ENCODE measurements at regions not wholly inside any gene's neighbourhood (a gene's known extent, or its start where the extent isn't known, plus 50 kb on each side); places are given as distances from the start of the nearest gene placed in this dataset.

- DNase-seq = no peak
- no peak for ATAC-seq
- intact Hi-C loops (cut with micrococcal nuclease) = no loop called here
Observed at GRCh38 chr5:135210286-135211055, 176.4 kb upstream of the PITX1 start.

DNA sequence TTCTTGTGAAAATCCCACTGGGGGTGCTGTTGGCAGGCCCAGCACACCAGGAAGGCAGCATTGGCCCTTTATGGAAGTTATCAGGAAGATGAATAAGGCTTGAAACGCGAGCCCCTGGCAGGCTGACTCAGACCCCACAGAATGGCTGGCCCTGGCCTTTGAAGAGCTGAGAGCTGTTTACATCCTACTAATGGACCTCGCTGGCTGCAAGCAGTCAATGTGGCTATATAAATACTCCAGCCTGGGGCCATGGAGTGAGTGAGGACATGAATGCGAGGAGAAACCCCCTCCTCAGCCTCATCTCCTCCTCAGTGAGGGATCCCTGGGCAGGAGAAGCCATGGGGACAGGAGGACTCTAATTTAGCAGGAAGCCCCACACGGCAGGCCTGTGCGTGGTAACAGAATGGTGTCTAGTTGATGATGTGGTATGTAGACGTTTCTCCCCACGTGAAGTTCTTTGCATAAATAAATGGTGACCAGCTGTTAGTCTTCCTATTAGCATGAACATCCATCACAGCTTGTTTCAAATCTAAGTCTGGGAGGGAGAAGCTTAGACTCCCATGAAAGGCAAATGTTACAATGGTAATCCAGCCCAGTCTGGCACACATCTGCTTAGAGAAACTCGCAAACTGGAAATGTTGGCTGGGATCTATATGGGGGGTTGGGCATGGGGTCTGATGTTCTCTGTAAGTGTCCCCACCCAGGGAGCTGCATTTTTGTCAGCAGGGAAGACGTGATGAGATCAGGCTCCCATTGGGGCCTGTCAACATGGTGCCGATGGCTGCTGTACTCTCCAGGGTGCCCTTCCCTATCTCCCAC, 175.1 kb upstream of the PITX1 start:
- no peak for DNase-seq
- intact Hi-C loops (cut with micrococcal nuclease) = no loop called here
- ATAC-seq = peak; percentile 40

DNA sequence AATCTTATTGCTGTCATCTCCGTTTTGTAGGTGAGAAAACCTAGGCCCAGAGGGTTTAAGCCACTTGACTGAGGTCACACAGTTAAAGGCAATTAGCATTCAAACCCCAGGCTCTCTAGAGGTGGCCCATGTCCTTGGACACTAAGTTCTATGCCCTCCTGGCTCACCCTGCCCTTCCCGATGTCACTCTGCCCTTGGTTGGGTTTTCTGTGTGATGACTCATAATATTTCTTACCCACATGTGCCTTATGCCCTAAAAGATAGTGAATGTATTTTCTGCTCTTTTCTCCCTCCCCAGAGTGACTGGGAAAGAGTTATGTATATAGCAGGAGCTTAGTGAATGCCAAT, 174.5 kb upstream of the PITX1 start:
- intact Hi-C loops (cut with micrococcal nuclease) = no loop called here
- ATAC-seq = peak; percentile 20
- DNase-seq = no peak

DNA sequence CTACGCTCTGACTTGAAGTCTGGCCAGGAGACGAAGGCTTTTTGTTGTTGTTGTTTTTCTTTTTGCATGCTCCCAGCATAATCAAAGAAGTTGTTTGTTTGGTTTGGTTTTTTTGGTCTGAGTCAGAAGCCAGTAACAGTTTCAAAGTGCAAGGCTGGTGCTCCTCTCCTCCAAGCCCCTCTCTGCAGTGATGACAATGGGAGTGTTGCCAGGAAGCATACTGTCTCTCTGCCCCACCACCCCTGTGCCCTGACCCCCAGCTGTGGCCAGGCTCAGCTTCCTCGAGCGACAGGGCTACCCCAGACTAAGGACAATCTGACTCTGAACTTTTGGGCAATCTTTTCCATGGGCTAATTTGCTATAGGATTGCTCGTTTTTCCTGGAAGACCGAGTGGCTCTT, 173.8 kb upstream of the PITX1 start:
- DNase-seq = no peak
- ATAC-seq = no peak
- intact Hi-C loops (cut with micrococcal nuclease) = no loop called here

DNA sequence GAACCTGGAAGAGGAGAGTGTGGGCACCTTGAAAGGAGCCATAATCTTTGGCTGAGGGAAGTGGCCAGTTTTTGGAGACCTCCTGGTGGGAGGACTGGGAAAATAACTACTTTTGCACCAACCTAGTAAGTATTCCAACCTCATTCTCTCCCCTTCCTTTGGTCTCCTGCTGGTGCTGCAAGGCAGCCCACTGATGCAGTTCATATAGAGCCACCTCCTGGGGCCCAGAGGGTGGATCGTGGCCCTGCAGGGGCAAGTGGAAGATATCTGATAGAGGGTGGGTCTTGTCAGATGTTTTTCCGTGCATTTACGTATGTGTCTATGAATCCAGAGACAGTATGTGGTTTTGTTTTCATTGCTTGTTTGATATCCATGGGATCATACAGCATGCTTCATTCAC, 172.8 kb upstream of the PITX1 start:
- ATAC-seq = no peak
- intact Hi-C loops (cut with micrococcal nuclease) = no loop called here
- DNase-seq = no peak

GRCh38 chr5:135205632-135206349, 171.8 kb upstream of the PITX1 start:
- no peak for ATAC-seq
- intact Hi-C loops (cut with micrococcal nuclease) = no loop called here
- no peak for DNase-seq

GRCh38 chr5:135204151-135204600, 170.1 kb upstream of the PITX1 start:
- ATAC-seq = no peak
- intact Hi-C loops (cut with micrococcal nuclease) = no loop called here
- DNase-seq = no peak

GRCh38 chr5:135203593-135204036, 169.6 kb upstream of the PITX1 start:
- intact Hi-C loops (cut with micrococcal nuclease) = no loop called here
- ATAC-seq = no peak
- DNase-seq = no peak

DNA sequence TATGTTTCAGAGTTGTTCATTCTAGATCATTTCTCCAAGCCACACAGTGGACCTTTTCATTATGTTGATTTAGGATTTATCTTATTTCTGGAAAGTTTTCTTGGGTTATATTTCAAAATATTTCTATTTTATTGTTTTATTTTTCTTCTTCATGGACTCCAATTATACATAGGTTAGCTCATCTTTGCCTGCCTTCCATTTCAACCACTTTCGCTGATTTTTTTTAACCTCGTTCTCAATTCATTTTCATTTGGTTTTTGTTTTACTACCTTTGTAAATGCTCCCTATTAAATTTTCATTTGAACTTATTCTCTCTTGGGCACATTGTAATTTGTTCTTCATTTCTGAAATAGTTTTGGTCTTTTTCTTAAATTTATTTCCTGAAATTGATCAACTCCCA, 169.0 kb upstream of the PITX1 start:
- ATAC-seq = no peak
- DNase-seq = no peak
- intact Hi-C loops (cut with micrococcal nuclease) = no loop called here

DNA sequence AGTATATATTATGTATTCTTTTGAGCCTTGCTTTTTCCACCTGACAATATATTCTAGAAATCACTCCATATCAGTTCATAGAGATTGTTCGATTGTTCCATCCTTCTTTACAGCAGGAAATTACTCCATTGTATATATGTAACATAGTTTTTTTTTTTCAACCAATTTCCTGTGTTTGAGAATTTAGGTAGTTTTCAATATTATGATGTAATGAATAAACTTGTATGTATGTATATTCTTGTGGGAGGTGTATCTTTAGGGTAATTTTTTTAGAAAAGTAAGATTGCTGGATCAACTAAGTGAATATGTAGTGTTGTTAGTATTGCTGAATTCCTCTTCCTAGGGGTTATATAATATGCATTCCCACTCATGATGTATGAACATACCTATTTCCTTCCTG, 165.9 kb upstream of the PITX1 start:
- DNase-seq (no peak), ATAC-seq (no peak)
- intact Hi-C loops (cut with micrococcal nuclease) = no loop called here

DNA sequence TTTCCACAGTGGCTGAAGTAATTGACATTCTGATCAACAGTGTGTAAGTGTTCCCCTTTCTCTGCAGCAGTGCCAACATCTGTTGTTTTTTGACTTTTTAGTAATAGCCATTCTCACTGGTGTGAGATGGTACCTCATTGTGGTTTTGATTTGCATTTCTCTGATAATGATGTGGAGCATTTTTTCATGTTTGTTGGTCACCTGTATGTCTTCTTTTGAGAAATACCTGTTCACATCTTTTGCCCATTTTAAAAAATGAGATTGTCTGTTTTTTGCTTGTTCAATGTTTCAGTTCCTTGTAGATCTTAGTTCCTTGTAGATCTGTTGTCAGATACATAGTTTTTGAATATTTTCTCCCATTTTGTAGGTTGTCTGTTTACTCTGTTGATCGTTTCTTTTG, 162.5 kb upstream of the PITX1 start:
- DNase-seq (no peak), ATAC-seq (no peak)
- intact Hi-C loops (cut with micrococcal nuclease) = no loop called here

DNA sequence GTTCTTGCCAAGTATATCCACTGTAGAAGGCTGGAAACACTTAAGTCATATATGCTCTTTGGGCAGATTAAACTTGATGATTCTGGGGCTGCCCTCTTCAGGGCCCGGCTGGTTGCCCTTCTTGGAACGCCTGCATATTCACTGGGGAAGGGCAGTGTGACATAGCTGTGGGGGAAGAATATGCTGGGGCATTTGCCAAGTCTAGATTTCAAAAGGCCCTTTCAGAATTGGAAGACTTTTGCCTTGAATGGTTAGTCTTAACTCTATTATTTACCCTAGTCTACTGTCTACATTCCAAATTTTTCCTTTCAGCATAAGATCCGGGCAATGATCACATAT, 161.2 kb upstream of the PITX1 start:
- peak; percentile 8 for ATAC-seq
- DNase-seq = no peak
- intact Hi-C loops (cut with micrococcal nuclease) = no loop called here

DNA sequence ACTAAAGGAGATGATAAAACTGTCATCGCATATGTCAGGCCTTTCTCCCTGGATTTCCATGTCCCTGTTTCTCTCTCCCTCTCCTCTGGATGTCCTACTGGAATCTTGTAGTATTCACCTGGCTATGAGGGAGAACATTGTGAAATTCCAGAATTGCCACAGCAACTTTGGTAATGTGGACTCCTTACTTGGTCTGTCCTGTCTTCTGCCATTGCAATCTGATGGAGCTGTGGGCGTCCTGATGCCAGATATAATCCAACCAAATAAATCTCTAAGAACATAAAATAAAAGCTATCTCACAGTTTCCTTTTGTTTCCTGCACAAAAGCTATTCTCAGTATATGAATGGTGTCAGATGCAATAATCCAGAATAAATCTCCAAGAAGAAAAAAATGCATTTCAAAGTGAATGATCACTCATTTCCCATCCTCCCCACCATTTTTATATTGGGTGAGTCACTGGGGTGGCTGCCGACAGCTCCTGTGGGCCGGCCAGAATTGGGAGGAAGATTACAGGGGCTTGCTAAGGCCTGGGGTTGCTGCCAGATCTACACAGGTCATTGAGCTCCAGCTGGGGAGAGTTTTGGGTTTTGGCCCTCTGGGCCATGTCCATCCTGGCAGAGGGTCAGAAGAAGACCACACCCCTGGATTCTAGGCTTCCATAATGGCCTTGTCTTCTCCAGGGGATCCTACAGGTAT, 160.7 kb upstream of the PITX1 start:
- ATAC-seq (peak; percentile 22), DNase-seq (no peak)
- intact Hi-C loops (cut with micrococcal nuclease) = no loop called here

- peak; percentile 34 for ATAC-seq
Observed at GRCh38 chr5:135194126-135194488, 160.1 kb upstream of the PITX1 start.

DNA sequence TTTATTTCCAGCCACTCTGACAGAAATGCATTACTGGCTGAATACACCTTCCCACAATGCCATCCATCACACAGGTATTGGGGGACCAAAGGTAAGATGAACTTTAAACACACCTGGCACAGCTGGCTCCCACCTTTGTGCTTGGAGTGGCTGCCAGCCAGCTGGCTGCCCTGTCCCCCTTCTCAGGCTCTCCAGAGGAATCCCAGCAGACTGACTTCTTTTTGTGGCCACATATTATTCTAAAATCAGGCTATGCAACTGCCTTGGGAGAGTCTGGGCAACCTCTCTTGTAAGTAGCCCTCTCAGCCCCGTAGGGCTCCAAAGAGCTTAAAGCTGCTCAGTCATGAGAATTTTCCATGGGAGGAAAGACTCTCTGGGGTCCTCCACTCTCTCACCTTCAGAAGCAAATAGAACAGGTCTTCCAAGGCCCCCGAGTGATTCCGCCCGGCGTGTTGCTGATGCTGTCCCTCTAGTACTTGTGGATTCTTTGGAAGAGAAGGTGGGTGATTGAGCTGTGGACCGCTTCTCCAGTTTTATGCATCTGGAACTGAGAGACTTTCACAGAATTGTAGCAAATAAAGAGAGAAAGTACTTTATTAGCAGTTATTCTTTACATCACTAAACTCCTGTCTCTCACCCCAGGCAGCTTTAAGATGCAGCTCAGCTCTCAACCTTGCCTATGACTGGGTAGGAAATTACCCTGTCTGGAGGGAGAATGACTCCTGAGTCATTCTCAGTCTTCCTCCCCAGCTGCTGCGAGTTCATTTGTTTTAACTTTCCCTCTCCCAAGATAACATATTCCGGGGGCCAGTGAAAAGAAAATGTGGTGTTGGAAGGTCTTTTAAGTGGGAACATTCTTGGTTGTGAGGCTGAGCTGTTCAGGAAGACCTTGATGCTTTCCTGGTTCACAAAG, 159.4 kb upstream of the PITX1 start:
- intact Hi-C loops (cut with micrococcal nuclease) = no loop called here
- no peak for ATAC-seq
- no peak for DNase-seq

More at GRCh38 chr5:135194126-135194488, 160.1 kb upstream of the PITX1 start:
- DNase-seq = no peak
- intact Hi-C loops (cut with micrococcal nuclease) = no loop called here

DNA sequence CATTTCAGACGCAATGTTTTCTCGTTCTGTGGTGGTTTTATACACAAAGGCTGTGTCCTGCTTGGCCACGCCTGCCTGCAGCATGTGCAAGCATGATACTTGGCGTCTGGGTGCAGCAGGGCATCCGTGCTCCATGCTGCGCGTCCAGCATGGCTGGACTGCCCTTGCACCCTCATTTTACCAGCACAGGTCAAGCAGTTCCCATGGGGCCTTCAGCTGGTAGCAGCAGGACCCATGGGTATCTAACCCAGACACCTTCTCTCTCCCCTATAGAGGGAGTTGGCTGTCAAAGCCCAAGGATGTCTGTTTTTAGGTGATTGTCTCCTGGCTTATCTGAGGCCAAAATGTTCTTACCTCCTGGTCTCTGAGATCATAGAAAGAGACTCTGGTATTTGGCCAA, 158.3 kb upstream of the PITX1 start:
- intact Hi-C loops (cut with micrococcal nuclease) = no loop called here
- ATAC-seq (no peak), DNase-seq (no peak)

DNA sequence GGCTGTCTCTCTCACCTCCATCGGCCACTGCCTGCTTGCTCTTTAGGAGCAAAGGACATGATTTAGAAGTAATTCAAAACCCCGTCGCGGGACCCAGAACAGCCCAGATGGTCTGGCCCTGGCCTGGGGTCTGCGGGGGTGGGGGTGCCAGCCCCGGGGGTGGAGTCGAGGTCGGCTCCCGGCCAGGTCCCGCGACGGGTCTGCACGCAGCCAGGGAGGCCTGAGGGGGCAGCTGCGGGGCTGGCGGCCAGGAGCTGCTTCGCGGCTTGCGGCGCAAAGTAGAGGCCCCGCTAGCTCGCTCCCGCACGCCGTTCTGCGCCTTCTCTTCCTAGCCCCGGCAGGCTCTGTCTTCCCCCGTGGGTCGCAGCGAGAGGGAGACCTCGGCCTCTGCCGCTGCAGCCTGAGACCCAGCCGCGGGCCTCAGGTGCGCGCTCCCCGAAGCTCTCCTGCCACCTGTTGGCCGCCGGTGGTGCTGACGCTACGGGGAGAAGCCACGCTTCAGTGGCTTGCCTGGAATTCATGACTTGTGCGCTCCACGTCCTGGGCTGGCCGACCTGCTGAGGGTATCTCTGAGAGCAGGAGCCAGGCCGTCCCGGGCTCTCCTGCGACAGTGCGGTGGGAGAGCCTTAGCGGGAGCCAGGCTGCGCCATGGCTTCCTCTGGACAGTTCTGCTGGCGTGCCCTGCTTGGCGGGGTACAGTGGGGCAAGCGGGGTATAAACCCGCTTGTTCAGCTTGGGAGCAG, 157.2 kb upstream of the PITX1 start:
- peak; percentile 85 for DNase-seq
- intact Hi-C loops (cut with micrococcal nuclease) = no loop called here
- ATAC-seq = peak; percentile 96

Measured in left ventricle myocardium superior (tissue), 1 donor.